Activated CD4-positive, alpha-beta T cell treated with anti-CD3 and anti-CD28 coated beads, Interleukin-2, amount 10 ng/mL, durations not matched to agents 7 days and 5 days (primary cell): ENCODE measurements at regions not wholly inside any gene's neighbourhood (a gene's known extent, or its start where the extent isn't known, plus 50 kb on each side); places are given as distances from the start of the nearest gene placed in this dataset.
"Not testable (repeated sequence)": the region's sequence is repeated elsewhere in the genome, so short reads cannot be mapped to it uniquely, and the experiment has no call there.

Source experiments
- CTCF ChIA-PET: fragments of 350-600 bp; sonication (Branson Sonifier 250); formaldehyde crosslinking; loops from one replicate; lab custom pipeline; 2021; ENCODE audit warnings: antibody characterized with exemption; lab: Charles Lee
- POLR2A ChIA-PET: fragments of 350-600 bp; sonication (Branson Sonifier 250); formaldehyde crosslinking; loops from one replicate; lab custom pipeline; 2021; ENCODE audit warnings: antibody characterized with exemption; lab: Charles Lee
- DNase-seq: peaks from one replicate; pipeline ENCODE4 v3.0.0-alpha.2; 2020
- H3K27ac Mint-ChIP-seq: one replicate; pipeline ENCODE4 v1.8.0; 2021; ENCODE audit warnings: mild to moderate bottlenecking, moderate library complexity, mixed read lengths
- H3K27me3 Mint-ChIP-seq: one replicate; pipeline ENCODE4 v1.8.0; 2021; ENCODE audit warnings: mixed read lengths
- H3K36me3 Mint-ChIP-seq: one replicate; pipeline ENCODE4 v1.8.0; 2021; ENCODE audit warnings: low read depth, mixed read lengths
- H3K4me1 Mint-ChIP-seq: one replicate; pipeline ENCODE4 v1.8.0; 2021; ENCODE audit warnings: mixed read lengths
- H3K4me3 Mint-ChIP-seq: one replicate; pipeline ENCODE4 v1.8.0; 2021; ENCODE audit warnings: mild to moderate bottlenecking, moderate library complexity, mixed read lengths
- H3K9me3 Mint-ChIP-seq: one replicate; pipeline ENCODE4 v1.8.0; 2021; ENCODE audit warnings: mixed read lengths

GRCh38 chr16:60821661-60822060 lies 1214.6 kb downstream of the CDH8 start:
- no peak for DNase-seq
- Mint-ChIP-seq H3K4me3 (no peak overlapping the region), H3K9me3 (peaks cover 9% of the 10 kb centered on the region), H3K36me3 (no peaks in the 10 kb centered on the region), H3K4me1 (no peaks in the 10 kb centered on the region), H3K27ac (no peak overlapping the region), H3K27me3 (no peaks in the 10 kb centered on the region)
- POLR2A ChIA-PET: no interaction called here
- CTCF ChIA-PET: no interaction called here

- Mint-ChIP-seq H3K36me3 (no peaks in the 10 kb centered on the region), H3K27me3 (no peaks in the 10 kb centered on the region), H3K9me3 (peaks cover 16% of the 10 kb centered on the region), H3K4me1 (no peaks in the 10 kb centered on the region), H3K4me3 (no peak overlapping the region), H3K27ac (no peak overlapping the region)
- DNase-seq: no peak
- POLR2A ChIA-PET: no interaction called here
- CTCF ChIA-PET: no interaction called here
Observed at GRCh38 chr16:60820361-60820760, 1215.9 kb downstream of the CDH8 start.

GRCh38 chr16:60818465-60818864 lies 1217.8 kb downstream of the CDH8 start:
- no peak for DNase-seq
- POLR2A ChIA-PET: no interaction called here
- Mint-ChIP-seq H3K9me3 (peaks cover 13% of the 10 kb centered on the region), H3K4me1 (no peaks in the 10 kb centered on the region), H3K27ac (no peak overlapping the region), H3K27me3 (no peaks in the 10 kb centered on the region), H3K36me3 (no peaks in the 10 kb centered on the region), H3K4me3 (no peak overlapping the region)
- CTCF ChIA-PET: no interaction called here

- Mint-ChIP-seq H3K27me3 (no peaks in the 10 kb centered on the region), H3K4me1 (no peaks in the 10 kb centered on the region), H3K27ac (no peak overlapping the region), H3K36me3 (no peaks in the 10 kb centered on the region), H3K4me3 (no peak overlapping the region), H3K9me3 (peaks cover 9% of the 10 kb centered on the region)
- POLR2A ChIA-PET: no interaction called here
- CTCF ChIA-PET: no interaction called here
- DNase-seq: no peak
Observed at GRCh38 chr16:60816461-60816860, 1219.8 kb downstream of the CDH8 start.

GRCh38 chr16:60815865-60816264 lies 1220.4 kb downstream of the CDH8 start:
- no peak overlapping the region for H3K4me3 Mint-ChIP-seq
- ChIA-PET CTCF (no interaction called here), POLR2A (no interaction called here)
- DNase-seq: no peak
- no peaks in the 10 kb centered on the region for H3K4me1 Mint-ChIP-seq
- no peaks in the 10 kb centered on the region for H3K27me3 Mint-ChIP-seq
- no peaks in the 10 kb centered on the region for H3K36me3 Mint-ChIP-seq
- H3K9me3 Mint-ChIP-seq: peaks cover 9% of the 10 kb centered on the region
- H3K27ac Mint-ChIP-seq: no peak overlapping the region

GRCh38 chr16:60815033-60815432 lies 1221.2 kb downstream of the CDH8 start:
- ChIA-PET POLR2A (no interaction called here), CTCF (no interaction called here)
- H3K9me3 Mint-ChIP-seq: peaks cover 12% of the 10 kb centered on the region
- H3K36me3 Mint-ChIP-seq: no peaks in the 10 kb centered on the region
- H3K27ac Mint-ChIP-seq: no peak overlapping the region
- DNase-seq: no peak
- H3K27me3 Mint-ChIP-seq: no peaks in the 10 kb centered on the region
- H3K4me3 Mint-ChIP-seq: no peak overlapping the region
- no peaks in the 10 kb centered on the region for H3K4me1 Mint-ChIP-seq

GRCh38 chr16:60811657-60812056 lies 1224.6 kb downstream of the CDH8 start:
- no peaks in the 10 kb centered on the region for H3K4me1 Mint-ChIP-seq
- CTCF ChIA-PET: no interaction called here
- no peaks in the 10 kb centered on the region for H3K36me3 Mint-ChIP-seq
- peaks cover 19% of the 10 kb centered on the region for H3K9me3 Mint-ChIP-seq
- POLR2A ChIA-PET: no interaction called here
- no peak overlapping the region for H3K27ac Mint-ChIP-seq
- no peak overlapping the region for H3K4me3 Mint-ChIP-seq
- no peaks in the 10 kb centered on the region for H3K27me3 Mint-ChIP-seq
- no peak for DNase-seq

- H3K36me3 Mint-ChIP-seq: no peaks in the 10 kb centered on the region
- DNase-seq: no peak
- H3K4me1 Mint-ChIP-seq: no peaks in the 10 kb centered on the region
- H3K27me3 Mint-ChIP-seq: no peaks in the 10 kb centered on the region
- POLR2A ChIA-PET: no interaction called here
- H3K4me3 Mint-ChIP-seq: no peak overlapping the region
- peaks cover 21% of the 10 kb centered on the region for H3K9me3 Mint-ChIP-seq
- CTCF ChIA-PET: no interaction called here
- H3K27ac Mint-ChIP-seq: no peak overlapping the region
Observed at GRCh38 chr16:60811051-60811608, 1225.1 kb downstream of the CDH8 start.

GRCh38 chr16:60810250-60810649 lies 1226.0 kb downstream of the CDH8 start:
- H3K4me3 Mint-ChIP-seq: no peak overlapping the region
- no peaks in the 10 kb centered on the region for H3K27me3 Mint-ChIP-seq
- no peaks in the 10 kb centered on the region for H3K36me3 Mint-ChIP-seq
- ChIA-PET POLR2A (no interaction called here), CTCF (no interaction called here)
- no peak overlapping the region for H3K27ac Mint-ChIP-seq
- H3K4me1 Mint-ChIP-seq: no peaks in the 10 kb centered on the region
- peaks cover 15% of the 10 kb centered on the region for H3K9me3 Mint-ChIP-seq
- DNase-seq: no peak

- ChIA-PET CTCF (no interaction called here), POLR2A (no interaction called here)
- no peaks in the 10 kb centered on the region for H3K4me1 Mint-ChIP-seq
- peaks cover 5% of the 10 kb centered on the region for H3K9me3 Mint-ChIP-seq
- H3K4me3 Mint-ChIP-seq: no peak overlapping the region
- no peak for DNase-seq
- no peaks in the 10 kb centered on the region for H3K36me3 Mint-ChIP-seq
- H3K27me3 Mint-ChIP-seq: no peaks in the 10 kb centered on the region
- no peak overlapping the region for H3K27ac Mint-ChIP-seq
Observed at GRCh38 chr16:60792437-60792836, 1243.8 kb downstream of the CDH8 start.

GRCh38 chr16:60788631-60789030 lies 1247.6 kb downstream of the CDH8 start:
- peaks cover 10% of the 10 kb centered on the region for H3K9me3 Mint-ChIP-seq
- H3K27me3 Mint-ChIP-seq: no peaks in the 10 kb centered on the region
- no peak overlapping the region for H3K27ac Mint-ChIP-seq
- ChIA-PET POLR2A (no interaction called here), CTCF (no interaction called here)
- H3K36me3 Mint-ChIP-seq: no peaks in the 10 kb centered on the region
- H3K4me1 Mint-ChIP-seq: no peaks in the 10 kb centered on the region
- H3K4me3 Mint-ChIP-seq: no peak overlapping the region
- no peak for DNase-seq

- H3K4me3 Mint-ChIP-seq: no peak overlapping the region
- H3K4me1 Mint-ChIP-seq: no peaks in the 10 kb centered on the region
- ChIA-PET CTCF (no interaction called here), POLR2A (no interaction called here)
- DNase-seq: no peak
- no peak overlapping the region for H3K27ac Mint-ChIP-seq
- H3K27me3 Mint-ChIP-seq: no peaks in the 10 kb centered on the region
- H3K9me3 Mint-ChIP-seq: peaks cover 13% of the 10 kb centered on the region
- no peaks in the 10 kb centered on the region for H3K36me3 Mint-ChIP-seq
Observed at GRCh38 chr16:60776281-60776680, 1260.0 kb downstream of the CDH8 start.

- no peaks in the 10 kb centered on the region for H3K36me3 Mint-ChIP-seq
- ChIA-PET POLR2A (no interaction called here), CTCF (no interaction called here)
- no peak overlapping the region for H3K4me3 Mint-ChIP-seq
- DNase-seq: no peak
- H3K9me3 Mint-ChIP-seq: peaks cover 13% of the 10 kb centered on the region
- no peak overlapping the region for H3K27ac Mint-ChIP-seq
- H3K27me3 Mint-ChIP-seq: no peaks in the 10 kb centered on the region
- H3K4me1 Mint-ChIP-seq: no peaks in the 10 kb centered on the region
Observed at GRCh38 chr16:60771138-60771537, 1265.1 kb downstream of the CDH8 start.

GRCh38 chr16:60770384-60770783 lies 1265.9 kb downstream of the CDH8 start:
- H3K4me1 Mint-ChIP-seq, H3K27me3 Mint-ChIP-seq, H3K4me3 Mint-ChIP-seq, H3K36me3 Mint-ChIP-seq, POLR2A ChIA-PET, H3K27ac Mint-ChIP-seq, DNase-seq, CTCF ChIA-PET: not testable (repeated sequence)
- peaks cover 14% of the 10 kb centered on the region for H3K9me3 Mint-ChIP-seq
